Esophagus squamous epithelium (tissue), 5 donors: ENCODE measurements at regions not wholly inside any gene's neighbourhood (a gene's known extent, or its start where the extent isn't known, plus 50 kb on each side); places are given as distances from the start of the nearest gene placed in this dataset.

Experiments
- DNase-seq: peaks from one replicate; lab custom pipeline; 2025; lab: John Stamatoyannopoulos, UW
- H3K27ac ChIP-seq, 4 donors: fragments of 200-600 bp; sonication (generic); one replicate each; pipeline ENCODE4 v1.5.1; 2016 to 2019; ENCODE audit warnings: mild to moderate bottlenecking in 1 of 4
- H3K27me3 ChIP-seq, 4 donors: fragments of 200-600 bp; sonication (generic); 1 replicate in 3 of 4; 2 replicates in 1 of 4; pipeline versions ENCODE4 v1.5.1 to v1.6.0; 2017 to 2021; ENCODE audit warnings: antibody characterized with exemption in 1 of 4
- H3K36me3 ChIP-seq, 3 donors: fragments of 200-600 bp; sonication (generic); one replicate each; pipeline ENCODE4 v1.5.1; 2016 to 2019
- H3K4me1 ChIP-seq, 3 donors: fragments of 200-600 bp; sonication (generic); one replicate each; pipeline ENCODE4 v1.5.1; 2017 to 2019
- H3K4me3 ChIP-seq, 4 donors: fragments of 200-600 bp; sonication (generic); 1 replicate in 3 of 4; 2 replicates in 1 of 4; pipeline ENCODE4 v1.5.1; 2016 to 2019; ENCODE audit warnings: mild to moderate bottlenecking in 2 of 4, moderate library complexity in 1 of 4
- H3K9me3 ChIP-seq, 3 donors: fragments of 200-600 bp; sonication (generic); one replicate each; pipeline ENCODE4 v1.5.1; 2016 to 2019
- POLR2A ChIP-seq, 4 donors: fragments of 450-650 bp; IDR thresholded peaks; one replicate each; pipeline ENCODE4 v1.6.1; 2017; ENCODE audit warnings: antibody characterized with exemption in 4 of 4, mild to moderate bottlenecking in 4 of 4, moderate library complexity in 3 of 4
- WGBS, 2 donors: methylation state at CpG; one replicate each; pipeline ENCODE4 v1.1.5; 2018; 5-methylcytosine and 5-hydroxymethylcytosine counted together
- intact Hi-C: fragments of 100-400 bp; cut with DNase I; formaldehyde crosslinking; loops from one replicate; pipeline ENCODE4 v1.15.0; 2022
- TF ChIP-seq, protein P1 (sequence below), 6 experiments: fragments of 450-650 bp in 4 of 6; fragments of 200-600 bp in 2 of 6; sonication (generic) in 2 of 6; IDR thresholded peaks; one replicate each; pipeline ENCODE4 v1.5.1; 2016 to 2019; ENCODE audit warnings: antibody characterized with exemption in 6 of 6, mild to moderate bottlenecking in 4 of 6, moderate library complexity in 4 of 6
- donor health status: DM: yes; HTN: yes; CAD: no.

GRCh38 chr7:3135626-3136025 is 92.0 kb upstream of the CARD11 start:
- TF ChIP-seq, protein P1, sequence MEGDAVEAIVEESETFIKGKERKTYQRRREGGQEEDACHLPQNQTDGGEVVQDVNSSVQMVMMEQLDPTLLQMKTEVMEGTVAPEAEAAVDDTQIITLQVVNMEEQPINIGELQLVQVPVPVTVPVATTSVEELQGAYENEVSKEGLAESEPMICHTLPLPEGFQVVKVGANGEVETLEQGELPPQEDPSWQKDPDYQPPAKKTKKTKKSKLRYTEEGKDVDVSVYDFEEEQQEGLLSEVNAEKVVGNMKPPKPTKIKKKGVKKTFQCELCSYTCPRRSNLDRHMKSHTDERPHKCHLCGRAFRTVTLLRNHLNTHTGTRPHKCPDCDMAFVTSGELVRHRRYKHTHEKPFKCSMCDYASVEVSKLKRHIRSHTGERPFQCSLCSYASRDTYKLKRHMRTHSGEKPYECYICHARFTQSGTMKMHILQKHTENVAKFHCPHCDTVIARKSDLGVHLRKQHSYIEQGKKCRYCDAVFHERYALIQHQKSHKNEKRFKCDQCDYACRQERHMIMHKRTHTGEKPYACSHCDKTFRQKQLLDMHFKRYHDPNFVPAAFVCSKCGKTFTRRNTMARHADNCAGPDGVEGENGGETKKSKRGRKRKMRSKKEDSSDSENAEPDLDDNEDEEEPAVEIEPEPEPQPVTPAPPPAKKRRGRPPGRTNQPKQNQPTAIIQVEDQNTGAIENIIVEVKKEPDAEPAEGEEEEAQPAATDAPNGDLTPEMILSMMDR (IDR thresholded peaks at IDR 0.05) = no peak
- TF ChIP-seq POLR2A (IDR thresholded peaks at IDR 0.05) = no peak
- Histone ChIP-seq H3K27me3 (peaks cover 0 to 24% (median 1%) of the 10 kb centered on the region in 4 donors), H3K36me3 (no peaks in the 10 kb centered on the region), H3K4me1 (no peaks in the 10 kb centered on the region), H3K4me3 (no peak overlapping the region), H3K27ac (no peak overlapping the region), H3K9me3 (no peaks in the 10 kb centered on the region)
- WGBS, 2 donors = 66 to 79% methylated on average over 5 to 6 of the region's 6 CpGs
- DNase-seq = no peak
- intact Hi-C loops = no loop called here

GRCh38 chr7:3138206-3138605 is 94.5 kb upstream of the CARD11 start:
- intact Hi-C loops = no loop called here
- TF ChIP-seq, protein P1 (IDR thresholded peaks at IDR 0.05) = no peak
- no peak for TF ChIP-seq POLR2A (IDR thresholded peaks at IDR 0.05)
- 86 to 93% methylated on average over 6 of the region's 6 CpGs for WGBS, 2 donors
- H3K27ac ChIP-seq = no peak overlapping the region
- no peaks in the 10 kb centered on the region for H3K4me1 ChIP-seq
- no peaks in the 10 kb centered on the region for H3K9me3 ChIP-seq
- DNase-seq = no peak
- no peaks in the 10 kb centered on the region for H3K36me3 ChIP-seq
- H3K27me3 ChIP-seq = peaks cover 0 to 24% (median 0%) of the 10 kb centered on the region in 4 donors
- H3K4me3 ChIP-seq = no peak overlapping the region

GRCh38 chr7:3138997-3139396 is 95.3 kb upstream of the CARD11 start:
- no peak for TF ChIP-seq POLR2A (IDR thresholded peaks at IDR 0.05)
- TF ChIP-seq, protein P1 (IDR thresholded peaks at IDR 0.05) = no peak
- 52 to 59% methylated on average over 6 of the region's 6 CpGs for WGBS, 2 donors
- H3K4me1 ChIP-seq = no peaks in the 10 kb centered on the region
- DNase-seq = no peak
- peaks cover 0 to 24% (median 0%) of the 10 kb centered on the region in 4 donors for H3K27me3 ChIP-seq
- no peak overlapping the region for H3K4me3 ChIP-seq
- intact Hi-C loops = no loop called here
- H3K36me3 ChIP-seq = no peaks in the 10 kb centered on the region
- no peak overlapping the region for H3K27ac ChIP-seq
- H3K9me3 ChIP-seq = no peaks in the 10 kb centered on the region

- no peak overlapping the region for H3K27ac ChIP-seq
- H3K4me3 ChIP-seq = no peak overlapping the region
- no peak for DNase-seq
- TF ChIP-seq POLR2A (IDR thresholded peaks at IDR 0.05) = no peak
- TF ChIP-seq, protein P1 (IDR thresholded peaks at IDR 0.05) = no peak
- no peaks in the 10 kb centered on the region for H3K9me3 ChIP-seq
- WGBS, 2 donors = 56% methylated on average over 6 of the region's 6 CpGs
- intact Hi-C loops = no loop called here
- H3K4me1 ChIP-seq = no peaks in the 10 kb centered on the region
- no peaks in the 10 kb centered on the region for H3K36me3 ChIP-seq
- peaks cover 0 to 24% (median 0%) of the 10 kb centered on the region in 4 donors for H3K27me3 ChIP-seq
Observed at GRCh38 chr7:3140834-3141233, 97.2 kb upstream of the CARD11 start.

- no peak for DNase-seq
- WGBS, 2 donors = 85 to 94% methylated on average over 5 of the region's 7 CpGs
Observed at GRCh38 chr7:3141326-3141725, 97.7 kb upstream of the CARD11 start.

More at GRCh38 chr7:3141326-3141725, 97.7 kb upstream of the CARD11 start:
- intact Hi-C loops = no loop called here
- no peak overlapping the region for H3K27ac ChIP-seq
- no peaks in the 10 kb centered on the region for H3K36me3 ChIP-seq
- peaks cover 0 to 20% (median 0%) of the 10 kb centered on the region in 4 donors for H3K27me3 ChIP-seq
- no peak overlapping the region for H3K4me3 ChIP-seq
- H3K4me1 ChIP-seq = no peaks in the 10 kb centered on the region
- no peak for TF ChIP-seq POLR2A (IDR thresholded peaks at IDR 0.05)
- TF ChIP-seq, protein P1 (IDR thresholded peaks at IDR 0.05) = no peak
- no peaks in the 10 kb centered on the region for H3K9me3 ChIP-seq
